Keratinocyte (primary cell): ENCODE measurements at regions not wholly inside any gene's neighbourhood (a gene's known extent, or its start where the extent isn't known, plus 50 kb on each side); places are given as distances from the start of the nearest gene placed in this dataset.

Experiments used
- DNase-seq: peaks from one replicate; pipeline ENCODE4 v3.0.0-alpha.2; 2011; ENCODE audit warnings: low read depth, missing footprints, low spot score
- FAIRE-seq: peaks from 2 replicates; lab custom pipeline; 2011; peaks lifted over from hg19 to GRCh38; lab: Jason Lieb, UNC
- H2AFZ ChIP-seq: 2 replicates; pipeline ENCODE4 v1.6.0; 2012; ENCODE audit warnings: low read length, control low read depth, inconsistent platforms; ENCODE audit not compliant: control insufficient read depth
- H3K27ac ChIP-seq: 2 replicates; pipeline ENCODE4 v1.5.1; 2011; ENCODE audit warnings: low read length; ENCODE audit not compliant: control insufficient read depth, insufficient read depth
- H3K27me3 ChIP-seq: 3 replicates; pipeline ENCODE4 v1.6.0; 2011; ENCODE audit warnings: low read length; ENCODE audit not compliant: control insufficient read depth, insufficient read depth; ENCODE audit errors: extremely low read depth
- H3K36me3 ChIP-seq, 2 experiments: 2 replicates in 1 of 2; 3 replicates in 1 of 2; pipeline ENCODE4 v1.5.1; 2011; ENCODE audit warnings: low read length in 2 of 2, mild to moderate bottlenecking in 1 of 2; ENCODE audit not compliant: control insufficient read depth in 2 of 2, insufficient read depth in 2 of 2; ENCODE audit errors: extremely low read depth in 1 of 2
- H3K4me1 ChIP-seq: 3 replicates; pipeline ENCODE4 v1.5.1; 2011; ENCODE audit warnings: low read length; ENCODE audit not compliant: control insufficient read depth, insufficient read depth; ENCODE audit errors: extremely low read depth
- H3K4me2 ChIP-seq: 3 replicates; pipeline ENCODE4 v1.6.0; 2011; ENCODE audit warnings: low read depth, low read length; ENCODE audit not compliant: control insufficient read depth, insufficient read depth; ENCODE audit errors: extremely low read depth
- H3K4me3 ChIP-seq, 3 experiments: fragments of 200-600 bp in 1 of 3; sonication (generic) in 1 of 3; 2 replicates in 2 of 3; 3 replicates in 1 of 3; pipeline ENCODE4 v1.5.1; 2011 to 2016; ENCODE audit warnings: low read length in 3 of 3, mild to moderate bottlenecking in 3 of 3, control low read depth in 2 of 3, inconsistent platforms in 1 of 3, low read depth in 1 of 3, mixed read lengths in 1 of 3, mixed run types in 1 of 3, moderate library complexity in 1 of 3; ENCODE audit not compliant: control insufficient read depth in 2 of 3, insufficient read depth in 2 of 3; ENCODE audit errors: extremely low read depth in 1 of 3
- H3K79me2 ChIP-seq: 2 replicates; pipeline ENCODE4 v1.6.0; 2012; ENCODE audit warnings: low read length; ENCODE audit not compliant: control insufficient read depth, insufficient read depth
- H3K9ac ChIP-seq: 3 replicates; pipeline ENCODE4 v1.6.0; 2011; ENCODE audit warnings: low read length; ENCODE audit not compliant: control insufficient read depth, insufficient read depth; ENCODE audit errors: extremely low read depth
- H3K9me1 ChIP-seq: 3 replicates; pipeline ENCODE4 v1.6.0; 2011; ENCODE audit warnings: low read length; ENCODE audit not compliant: control insufficient read depth, insufficient read depth; ENCODE audit errors: extremely low read depth
- H3K9me3 ChIP-seq: 2 replicates; pipeline ENCODE4 v1.5.1; 2012; ENCODE audit warnings: low read depth, low read length; ENCODE audit not compliant: control insufficient read depth
- H4K20me1 ChIP-seq: 3 replicates; pipeline ENCODE4 v1.6.0; 2011; ENCODE audit warnings: low read length; ENCODE audit not compliant: control insufficient read depth, insufficient read depth; ENCODE audit errors: extremely low read depth
- CTCF ChIP-seq, 3 experiments: IDR thresholded peaks in 1 of 3; conservative IDR thresholded peaks in 1 of 3; optimal IDR thresholded peaks in 1 of 3; 2 replicates in 2 of 3; 3 replicates in 1 of 3; pipeline versions ENCODE3 to v1.5.1; 2011; ENCODE audit warnings: low read length in 3 of 3, mild to moderate bottlenecking in 3 of 3, moderate library complexity in 2 of 3, control low read depth in 1 of 3, inconsistent platforms in 1 of 3; ENCODE audit not compliant: insufficient read depth in 2 of 3; ENCODE audit errors: extremely low read depth in 1 of 3
- EZH2 ChIP-seq: IDR thresholded peaks from one replicate; pipeline ENCODE4 v1.6.1; 2012; ENCODE audit warnings: inconsistent platforms, mild to moderate bottlenecking, low read length, moderate library complexity
- dilution Hi-C: fragments of 300-500 bp; cut with MboI; formaldehyde crosslinking; loops from one replicate; pipeline ENCODE4 v1.7.0; 2020; ENCODE audit warnings: low sequenced_read_pairs; ENCODE audit not compliant: extremely low pct_ligation_motif_present

DNA sequence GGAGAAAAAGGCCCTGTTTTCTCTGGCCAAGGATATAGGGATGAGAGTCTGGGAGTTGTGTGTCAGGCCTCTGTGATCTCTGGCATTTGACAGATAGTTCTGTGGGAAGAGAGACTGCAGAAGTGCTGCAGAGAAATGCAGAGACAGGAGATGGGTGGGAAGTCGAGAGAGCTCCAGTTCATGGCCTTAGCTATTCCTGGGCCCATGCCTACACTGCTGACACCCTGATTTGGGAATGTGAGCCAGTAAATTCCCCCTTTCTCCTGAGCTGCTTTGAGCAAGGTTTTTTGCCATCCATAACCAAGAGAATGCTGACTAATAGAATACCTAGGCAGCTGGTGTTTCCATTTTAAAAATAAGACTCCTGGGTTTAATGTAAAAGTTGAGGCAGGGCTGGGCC, 59.3 kb downstream of the EBLN2 start:
- Histone ChIP-seq H3K27me3 (no peaks in the 10 kb centered on the region), H3K27ac (no peak overlapping the region), H3K9me1 (no peaks in the 10 kb centered on the region), H2AFZ (no peak overlapping the region), H3K9ac (no peak overlapping the region), H3K36me3 (no peaks in the 10 kb centered on the region), H3K4me1 (no peaks in the 10 kb centered on the region), H3K4me3 (no peak overlapping the region), H3K4me2 (no peak overlapping the region), H3K9me3 (no peaks in the 10 kb centered on the region), H4K20me1 (no peaks in the 10 kb centered on the region), H3K79me2 (no peaks in the 10 kb centered on the region)
- dilution Hi-C loops, result no loop called here
- TF ChIP-seq EZH2, result no peak
- TF ChIP-seq CTCF (optimal IDR thresholded peaks at IDR 0.05 in 1 of 3, IDR thresholded peaks at IDR 0.05 in 1 of 3, conservative IDR thresholded peaks at IDR 0.05 in 1 of 3; ENCODE audit: extremely low read depth in 1 of 3, insufficient read depth in 2 of 3, low read length in 3 of 3), result no peak
- no peak for DNase-seq
- FAIRE-seq, result no peak

DNA sequence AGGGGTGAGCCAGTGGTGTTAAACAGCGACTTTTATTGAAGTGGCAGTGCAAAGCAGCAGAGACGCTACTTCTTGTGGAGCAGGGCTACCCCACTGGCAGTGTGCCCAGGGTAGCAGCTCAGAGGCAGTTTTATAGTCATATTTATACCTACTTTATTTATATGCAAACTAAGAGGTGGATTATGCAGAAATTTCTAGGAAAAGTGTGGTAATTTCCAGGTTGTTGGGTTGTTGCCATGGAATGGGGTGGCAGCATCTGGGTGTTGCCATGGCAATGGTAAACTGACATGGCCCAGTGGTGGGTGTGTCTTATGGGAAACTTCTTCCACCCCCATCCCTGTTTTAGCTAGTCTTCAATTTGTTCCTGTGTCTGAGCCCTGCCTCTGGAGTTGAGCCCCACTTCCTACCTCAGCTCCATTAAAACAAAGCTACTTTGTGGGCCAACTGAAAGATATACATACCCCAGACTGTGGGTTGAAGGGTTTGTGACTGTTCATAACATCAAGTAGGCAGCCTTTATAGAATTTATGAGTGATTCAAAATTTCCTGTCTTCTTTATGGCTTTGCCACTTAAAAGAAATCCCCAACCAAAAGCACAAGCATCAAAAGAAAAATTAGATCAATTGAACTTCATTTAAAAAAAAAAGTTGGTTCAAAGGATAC, 60.3 kb downstream of the EBLN2 start:
- Histone ChIP-seq H3K9me3 (no peaks in the 10 kb centered on the region), H3K4me2 (no peak overlapping the region), H3K36me3 (no peaks in the 10 kb centered on the region), H3K27ac (no peak overlapping the region), H2AFZ (no peak overlapping the region), H3K4me3 (no peak overlapping the region), H3K9ac (no peak overlapping the region), H3K79me2 (no peaks in the 10 kb centered on the region), H3K27me3 (no peaks in the 10 kb centered on the region), H3K4me1 (no peaks in the 10 kb centered on the region), H4K20me1 (no peaks in the 10 kb centered on the region), H3K9me1 (no peaks in the 10 kb centered on the region)
- dilution Hi-C loops, result no loop called here
- no peak for TF ChIP-seq EZH2
- TF ChIP-seq CTCF (optimal IDR thresholded peaks at IDR 0.05 in 1 of 3, IDR thresholded peaks at IDR 0.05 in 1 of 3, conservative IDR thresholded peaks at IDR 0.05 in 1 of 3; ENCODE audit: extremely low read depth in 1 of 3, insufficient read depth in 2 of 3, low read length in 3 of 3), result no peak
- DNase-seq (no peak), FAIRE-seq (no peak)
